Motor neuron (in vitro differentiated cells): ENCODE measurements at regions not wholly inside any gene's neighbourhood (a gene's known extent, or its start where the extent isn't known, plus 50 kb on each side); places are given as distances from the start of the nearest gene placed in this dataset.

Experiments
- ATAC-seq, 8 experiments: fragments of 200-7000 bp; cut with Tn5 transposase; replicated peaks in 6 of 8; 2 replicates each; pipeline ENCODE4 v1.8.0; 2021; ENCODE audit warnings: mild to moderate bottlenecking in 8 of 8, moderate library complexity in 8 of 8
- H3K27ac ChIP-seq, 2 donors: fragments of 250-450 bp; sonication (Bioruptor Pico); 2 replicates each; pipeline ENCODE4 v1.9.0; 2021; ENCODE audit warnings: antibody characterized with exemption in 2 of 2, mild to moderate bottlenecking in 2 of 2, moderate library complexity in 1 of 2
- H3K4me1 ChIP-seq, 2 donors: fragments of 250-450 bp; sonication (Bioruptor Pico); replicated peaks in 1 of 2; 2 replicates each; pipeline ENCODE4 v1.6.1; 2021; ENCODE audit warnings: antibody characterized with exemption in 2 of 2, mild to moderate bottlenecking in 2 of 2, moderate library complexity in 1 of 2
- H3K4me3 ChIP-seq, 5 donors: fragments of 250-450 bp; sonication (Bioruptor Pico); 2 replicates each; pipeline ENCODE4 v1.9.0; 2021; ENCODE audit warnings: antibody characterized with exemption in 5 of 5, mild to moderate bottlenecking in 5 of 5, moderate library complexity in 4 of 5
- WGBS, 10 experiments: fragments of 450-650 bp; shearing (Covaris generic); methylation state at CpG; one replicate each; pipeline ENCODE4 v1.0.0; 2022; 5-methylcytosine and 5-hydroxymethylcytosine counted together
- in situ Hi-C, 9 experiments: fragments of 400-800 bp; cut with MboI; loops; one replicate each; pipeline ENCODE4 v1.15.0; 2021; ENCODE audit warnings: low sequenced_read_pairs in 9 of 9, low pct_unique_long_range_greater_than_20kb in 2 of 9; ENCODE audit not compliant: unreplicated experiment in 9 of 9

GRCh38 chr5:44028226-44028625 is 361.0 kb downstream of the FGF10 start:
- Histone ChIP-seq H3K27ac (no peak overlapping the region), H3K4me1 (no peaks in the 10 kb centered on the region), H3K4me3 (no peak overlapping the region)
- WGBS, 10 experiments: 0 to 100% (median 83%) methylated on average over 1 of the region's 1 CpG; no CpG with 5 or more reads in 3 of the 10 experiments
- in situ Hi-C loops: no loop called here
- no peak for ATAC-seq

- Histone ChIP-seq H3K27ac (no peak overlapping the region), H3K4me3 (no peak overlapping the region), H3K4me1 (no peaks in the 10 kb centered on the region)
- in situ Hi-C loops: no loop called here
- ATAC-seq: no peak
Measured at GRCh38 chr5:44022622-44023021, 366.6 kb downstream of the FGF10 start.

GRCh38 chr5:44011518-44011917 is 377.7 kb downstream of the FGF10 start:
- WGBS, 10 experiments: 10 to 82% (median 57%) methylated on average over 1 to 2 of the region's 2 CpGs; no CpG with 5 or more reads in 4 of the 10 experiments
- Histone ChIP-seq H3K27ac (no peak overlapping the region), H3K4me3 (no peak overlapping the region), H3K4me1 (no peaks in the 10 kb centered on the region)
- in situ Hi-C loops: no loop called here
- ATAC-seq: no peak

GRCh38 chr5:44002381-44002901 is 386.8 kb downstream of the FGF10 start:
- Histone ChIP-seq H3K4me3 (no peak overlapping the region), H3K4me1 (no peaks in the 10 kb centered on the region), H3K27ac (no peak overlapping the region)
- in situ Hi-C loops: no loop called here
- peak in 1 of 8 experiments; percentile 57 for ATAC-seq

GRCh38 chr5:44001675-44002380 is 387.4 kb downstream of the FGF10 start:
- peak in 1 of 8 experiments; percentile 12 for ATAC-seq

GRCh38 chr5:44001236-44001635 is 388.0 kb downstream of the FGF10 start:
- in situ Hi-C loops: no loop called here
- H3K4me3 ChIP-seq: no peak overlapping the region
- H3K4me1 ChIP-seq: no peaks in the 10 kb centered on the region
- ATAC-seq: no peak
- no peak overlapping the region for H3K27ac ChIP-seq

More at GRCh38 chr5:44001675-44002380, 387.4 kb downstream of the FGF10 start:
- Histone ChIP-seq H3K4me3 (no peak overlapping the region), H3K4me1 (no peaks in the 10 kb centered on the region), H3K27ac (no peak overlapping the region)
- 0 to 73% (median 28%) methylated on average over 1 to 2 of the region's 2 CpGs for WGBS, 10 experiments
- in situ Hi-C loops: no loop called here

GRCh38 chr5:43997647-43998272 is 391.5 kb downstream of the FGF10 start:
- WGBS, 10 experiments: 0 to 100% (median 68%) methylated on average over 1 to 5 of the region's 5 CpGs; no CpG with 5 or more reads in 1 of the 10 experiments
- no peak for ATAC-seq
- in situ Hi-C loops: no loop called here

GRCh38 chr5:43996221-43996620 is 393.0 kb downstream of the FGF10 start:
- ATAC-seq: no peak
- H3K4me3 ChIP-seq: no peak overlapping the region
- in situ Hi-C loops: no loop called here
- no peaks in the 10 kb centered on the region for H3K4me1 ChIP-seq
- H3K27ac ChIP-seq: no peak overlapping the region
- WGBS, 10 experiments: 0 to 100% (median 97%) methylated on average over 1 to 2 of the region's 2 CpGs; no CpG with 5 or more reads in 4 of the 10 experiments

More at GRCh38 chr5:43997647-43998272, 391.5 kb downstream of the FGF10 start:
- no peaks in the 10 kb centered on the region for H3K4me1 ChIP-seq
- no peak overlapping the region for H3K27ac ChIP-seq
- no peak overlapping the region for H3K4me3 ChIP-seq

- Histone ChIP-seq H3K4me1 (no peaks in the 10 kb centered on the region), H3K4me3 (no peak overlapping the region), H3K27ac (no peak overlapping the region)
- no peak for ATAC-seq
- in situ Hi-C loops: no loop called here
- WGBS, 10 experiments: 20 to 100% (median 83%) methylated on average over 1 to 3 of the region's 3 CpGs
Measured at GRCh38 chr5:43994352-43994708, 391.4 kb downstream of the NNT start.

- Histone ChIP-seq H3K4me1 (no peaks in the 10 kb centered on the region), H3K27ac (no peak overlapping the region), H3K4me3 (no peak overlapping the region)
- in situ Hi-C loops: no loop called here
- ATAC-seq: no peak
- WGBS, 10 experiments: 47 to 85% (median 75%) methylated on average over 3 to 9 of the region's 9 CpGs; no CpG with 5 or more reads in 1 of the 10 experiments
Measured at GRCh38 chr5:43993634-43994351, 390.8 kb downstream of the NNT start.

- no peak overlapping the region for H3K4me3 ChIP-seq
- ATAC-seq: peak in 1 of 8 experiments; percentile 34
- no peaks in the 10 kb centered on the region for H3K4me1 ChIP-seq
- no peak overlapping the region for H3K27ac ChIP-seq
- in situ Hi-C loops: no loop called here
- WGBS, 10 experiments: 0 to 81% (median 40%) methylated on average over 1 to 3 of the region's 3 CpGs; no CpG with 5 or more reads in 1 of the 10 experiments
Measured at GRCh38 chr5:43985411-43985810, 382.4 kb downstream of the NNT start.

- Histone ChIP-seq H3K27ac (no peak overlapping the region), H3K4me3 (no peak overlapping the region), H3K4me1 (no peaks in the 10 kb centered on the region)
- no peak for ATAC-seq
- WGBS, 10 experiments: 54 to 100% (median 78%) methylated on average over 1 to 7 of the region's 8 CpGs; no CpG with 5 or more reads in 4 of the 10 experiments
- in situ Hi-C loops: no loop called here
Measured at GRCh38 chr5:43981556-43981955, 378.6 kb downstream of the NNT start.

- ATAC-seq: no peak
- 13 to 95% (median 80%) methylated on average over 1 to 2 of the region's 2 CpGs for WGBS, 10 experiments
- H3K4me3 ChIP-seq: no peak overlapping the region
- H3K27ac ChIP-seq: no peak overlapping the region
- H3K4me1 ChIP-seq: peaks cover 0 to 2% of the 10 kb centered on the region in 2 donors
- in situ Hi-C loops: no loop called here
Measured at GRCh38 chr5:43973908-43974307, 370.9 kb downstream of the NNT start.
